HEK293 (cell line): ENCODE measurements at regions not wholly inside any gene's neighbourhood (a gene's known extent, or its start where the extent isn't known, plus 50 kb on each side); places are given as distances from the start of the nearest gene placed in this dataset.

Experiments
- CTCF ChIA-PET: fragments of 350-600 bp; formaldehyde crosslinking; extraction: SDS; loops from one replicate; lab custom pipeline; 2021; ENCODE audit warnings: antibody characterized with exemption; lab: Yijun Ruan, JAX
- POLR2A ChIA-PET: fragments of 300-600 bp; formaldehyde crosslinking; extraction: SDS; loops from one replicate; lab custom pipeline; 2020; ENCODE audit warnings: antibody characterized with exemption, inconsistent platforms; lab: Yijun Ruan, JAX
- H3K27ac ChIP-seq: fragments of 200-500 bp; sonication (Bioruptor generic); 2 replicates; pipeline ENCODE4 v1.5.1; 2014; ENCODE audit warnings: low read depth, low read length, control low read depth, inconsistent platforms; ENCODE audit errors: extremely low read depth
- H3K36me3 ChIP-seq, 2 experiments: fragments of 200-500 bp in 1 of 2; sonication (Bioruptor generic) in 1 of 2; 1 replicate in 1 of 2; 2 replicates in 1 of 2; pipeline ENCODE4 v1.5.1; 2014 to 2017; ENCODE audit warnings: inconsistent platforms in 2 of 2, low read length in 2 of 2; ENCODE audit not compliant: control insufficient read depth in 2 of 2, insufficient read depth in 1 of 2
- H3K4me1 ChIP-seq: fragments of 200-500 bp; sonication (Bioruptor generic); 2 replicates; pipeline ENCODE4 v1.5.1; 2014; ENCODE audit warnings: mild to moderate bottlenecking, low read length, inconsistent platforms; ENCODE audit not compliant: control insufficient read depth, insufficient read depth
- H3K4me3 ChIP-seq: 2 replicates; pipeline ENCODE4 v1.5.1; 2011; ENCODE audit warnings: low read depth, mild to moderate bottlenecking, control low read depth, low read length, moderate library complexity
- H3K9me3 ChIP-seq: fragments of 200-500 bp; sonication (Bioruptor generic); 2 replicates; pipeline ENCODE4 v1.5.1; 2014; ENCODE audit warnings: low read depth, low read length, inconsistent platforms; ENCODE audit not compliant: control insufficient read depth, insufficient read depth
- BCL11B ChIP-seq: fragments of 450-650 bp; formaldehyde crosslinking; IDR thresholded peaks from 2 replicates; pipeline ENCODE4 v1.5.1; 2016; ENCODE audit warnings: low read depth, missing biosample characterization, missing genetic modification characterization
- EGR2 ChIP-seq: fragments of 450-650 bp; formaldehyde crosslinking; IDR thresholded peaks from 2 replicates; pipeline ENCODE4 v1.5.1; 2016; ENCODE audit warnings: low read depth, missing biosample characterization, missing genetic modification characterization
- GFI1B ChIP-seq: fragments of 450-650 bp; formaldehyde crosslinking; IDR thresholded peaks from 2 replicates; pipeline ENCODE4 v1.5.1; 2016; ENCODE audit warnings: missing biosample characterization, missing genetic modification characterization
- KLF10 ChIP-seq: fragments of 450-650 bp; IDR thresholded peaks from 2 replicates; pipeline ENCODE4 v1.5.1; 2018; ENCODE audit warnings: missing biosample characterization, mild to moderate bottlenecking, missing genetic modification characterization
- MZF1 ChIP-seq: fragments of 450-650 bp; formaldehyde crosslinking; IDR thresholded peaks from 2 replicates; pipeline ENCODE4 v1.5.1; 2017; ENCODE audit warnings: missing biosample characterization, missing genetic modification characterization, borderline replicate concordance
- PRDM1 ChIP-seq: fragments of 450-650 bp; formaldehyde crosslinking; IDR thresholded peaks from 2 replicates; pipeline ENCODE4; 2016; ENCODE audit warnings: missing biosample characterization, missing genetic modification characterization
- SALL2 ChIP-seq: fragments of 450-650 bp; formaldehyde crosslinking; IDR thresholded peaks from 2 replicates; pipeline ENCODE4 v1.5.0; 2017; ENCODE audit warnings: missing biosample characterization, mild to moderate bottlenecking, missing genetic modification characterization, borderline replicate concordance
- SP7 ChIP-seq: fragments of 450-650 bp; formaldehyde crosslinking; IDR thresholded peaks from 2 replicates; pipeline ENCODE4 v1.5.1; 2016; ENCODE audit warnings: missing biosample characterization, missing genetic modification characterization
- ZBTB48 ChIP-seq: fragments of 450-650 bp; formaldehyde crosslinking; IDR thresholded peaks from 2 replicates; pipeline ENCODE4 v1.5.1; 2016; ENCODE audit warnings: missing biosample characterization, missing genetic modification characterization
- ZFP41 ChIP-seq: fragments of 450-650 bp; formaldehyde crosslinking; IDR thresholded peaks from 2 replicates; pipeline ENCODE4 v1.5.1; 2016; ENCODE audit warnings: missing biosample characterization, missing genetic modification characterization, borderline replicate concordance
- ZNF121 ChIP-seq: fragments of 450-650 bp; formaldehyde crosslinking; IDR thresholded peaks from 2 replicates; pipeline ENCODE4 v1.5.1; 2016; ENCODE audit warnings: missing biosample characterization, missing genetic modification characterization
- ZNF133 ChIP-seq: fragments of 450-650 bp; formaldehyde crosslinking; IDR thresholded peaks from 2 replicates; pipeline ENCODE4 v1.5.1; 2016; ENCODE audit warnings: missing biosample characterization, missing genetic modification characterization
- ZNF155 ChIP-seq: fragments of 450-650 bp; formaldehyde crosslinking; IDR thresholded peaks from 2 replicates; pipeline ENCODE4 v1.5.1; 2016; ENCODE audit warnings: missing biosample characterization, missing genetic modification characterization
- ZNF24 ChIP-seq: fragments of 450-650 bp; formaldehyde crosslinking; IDR thresholded peaks from 2 replicates; pipeline ENCODE4 v1.5.1; 2016; ENCODE audit warnings: missing biosample characterization, missing genetic modification characterization
- ZNF248 ChIP-seq: fragments of 450-650 bp; formaldehyde crosslinking; IDR thresholded peaks from 2 replicates; pipeline ENCODE4 v1.5.1; 2017; ENCODE audit warnings: missing biosample characterization, missing genetic modification characterization
- ZNF292 ChIP-seq: fragments of 450-650 bp; formaldehyde crosslinking; IDR thresholded peaks from 2 replicates; pipeline ENCODE4 v1.5.1; 2016; ENCODE audit warnings: low read depth, missing biosample characterization, missing genetic modification characterization, borderline replicate concordance
- ZNF324 ChIP-seq: fragments of 450-650 bp; formaldehyde crosslinking; IDR thresholded peaks from 2 replicates; pipeline ENCODE4 v1.5.1; 2016; ENCODE audit warnings: missing biosample characterization, missing genetic modification characterization
- ZNF354C ChIP-seq: fragments of 450-650 bp; formaldehyde crosslinking; IDR thresholded peaks from 2 replicates; pipeline ENCODE4 v1.5.1; 2016; ENCODE audit warnings: missing biosample characterization, missing genetic modification characterization, low read depth, borderline replicate concordance
- ZNF366 ChIP-seq: fragments of 450-650 bp; formaldehyde crosslinking; conservative IDR thresholded peaks from 2 replicates; pipeline ENCODE4 v1.5.1; 2016; ENCODE audit warnings: missing biosample characterization, missing genetic modification characterization
- ZNF394 ChIP-seq: fragments of 450-650 bp; formaldehyde crosslinking; IDR thresholded peaks from 2 replicates; pipeline ENCODE4 v1.5.1; 2016; ENCODE audit warnings: missing biosample characterization, missing genetic modification characterization, mild to moderate bottlenecking, moderate library complexity, borderline replicate concordance
- ZNF510 ChIP-seq: fragments of 450-650 bp; formaldehyde crosslinking; IDR thresholded peaks from 2 replicates; pipeline ENCODE4 v1.5.1; 2018; ENCODE audit warnings: mild to moderate bottlenecking, missing genetic modification characterization, missing biosample characterization; ENCODE audit not compliant: insufficient replicate concordance
- ZNF514 ChIP-seq: fragments of 450-650 bp; formaldehyde crosslinking; IDR thresholded peaks from 2 replicates; pipeline ENCODE4 v1.5.1; 2016; ENCODE audit warnings: missing biosample characterization, missing genetic modification characterization
- ZNF549 ChIP-seq: fragments of 450-650 bp; IDR thresholded peaks from 2 replicates; pipeline ENCODE4 v1.5.1; 2018; ENCODE audit warnings: missing biosample characterization, missing genetic modification characterization, mild to moderate bottlenecking, inconsistent platforms, moderate library complexity
- ZNF558 ChIP-seq: fragments of 450-650 bp; formaldehyde crosslinking; IDR thresholded peaks from 2 replicates; pipeline ENCODE4 v1.5.1; 2016; ENCODE audit warnings: missing biosample characterization, missing genetic modification characterization
- ZNF830 ChIP-seq: fragments of 450-650 bp; IDR thresholded peaks from 2 replicates; pipeline ENCODE4 v1.5.0; 2018; ENCODE audit warnings: missing biosample characterization, missing genetic modification characterization, low read depth, mild to moderate bottlenecking, moderate library complexity
- ZSCAN16 ChIP-seq: fragments of 450-650 bp; formaldehyde crosslinking; IDR thresholded peaks from 2 replicates; pipeline ENCODE4 v1.5.1; 2016; ENCODE audit warnings: missing biosample characterization, missing genetic modification characterization
- TF ChIP-seq, protein P1 (sequence below): fragments of 450-650 bp; formaldehyde crosslinking; IDR thresholded peaks from 2 replicates; pipeline ENCODE4 v1.5.1; 2017; ENCODE audit warnings: missing biosample characterization, mild to moderate bottlenecking, missing genetic modification characterization, moderate library complexity
- TF ChIP-seq, protein P2 (sequence below): fragments of 450-650 bp; formaldehyde crosslinking; IDR thresholded peaks from 2 replicates; pipeline ENCODE4 v1.5.1; 2016; ENCODE audit warnings: missing biosample characterization, missing genetic modification characterization, low read depth
- TF ChIP-seq, protein P3 (sequence below): fragments of 450-650 bp; formaldehyde crosslinking; IDR thresholded peaks from 2 replicates; pipeline ENCODE4 v1.5.1; 2016; ENCODE audit warnings: missing biosample characterization, missing genetic modification characterization
- TF ChIP-seq, protein P4 (sequence below): fragments of 450-650 bp; formaldehyde crosslinking; IDR thresholded peaks from 2 replicates; pipeline ENCODE4 v1.5.1; 2017; ENCODE audit warnings: missing biosample characterization, missing genetic modification characterization

DNA sequence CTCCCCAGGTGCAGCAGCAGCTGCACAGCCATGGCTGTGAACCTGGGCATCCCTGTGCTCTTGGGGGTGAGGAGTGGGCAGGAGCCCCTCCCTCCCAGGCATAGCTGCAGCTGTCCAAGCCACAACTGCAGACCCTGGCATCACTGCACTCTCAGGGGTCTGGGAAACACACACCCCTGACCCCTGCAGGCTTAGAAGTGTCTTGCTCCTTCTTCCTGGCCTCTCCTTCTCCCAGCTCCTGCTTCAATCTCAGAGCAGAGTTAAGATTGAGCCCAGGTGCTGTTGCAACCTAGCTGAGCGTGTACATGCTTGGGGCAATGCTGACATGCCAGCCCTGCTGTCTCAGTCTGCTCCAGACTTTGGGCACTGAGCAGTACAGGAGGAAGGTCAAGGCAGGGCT is 833.6 kb downstream of the FLRT2 start (continued):
- no peak for TF ChIP-seq ZNF510 (tag by site-specific recombination)
- TF ChIP-seq, protein P1, sequence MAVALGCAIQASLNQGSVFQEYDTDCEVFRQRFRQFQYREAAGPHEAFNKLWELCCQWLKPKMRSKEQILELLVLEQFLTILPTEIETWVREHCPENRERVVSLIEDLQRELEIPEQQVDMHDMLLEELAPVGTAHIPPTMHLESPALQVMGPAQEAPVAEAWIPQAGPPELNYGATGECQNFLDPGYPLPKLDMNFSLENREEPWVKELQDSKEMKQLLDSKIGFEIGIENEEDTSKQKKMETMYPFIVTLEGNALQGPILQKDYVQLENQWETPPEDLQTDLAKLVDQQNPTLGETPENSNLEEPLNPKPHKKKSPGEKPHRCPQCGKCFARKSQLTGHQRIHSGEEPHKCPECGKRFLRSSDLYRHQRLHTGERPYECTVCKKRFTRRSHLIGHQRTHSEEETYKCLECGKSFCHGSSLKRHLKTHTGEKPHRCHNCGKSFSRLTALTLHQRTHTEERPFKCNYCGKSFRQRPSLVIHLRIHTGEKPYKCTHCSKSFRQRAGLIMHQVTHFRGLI (tag by site-specific recombination), result no peak
- TF ChIP-seq ZNF514, result no peak
- no peak for TF ChIP-seq BCL11B (tag by site-specific recombination)
- TF ChIP-seq, protein P2, sequence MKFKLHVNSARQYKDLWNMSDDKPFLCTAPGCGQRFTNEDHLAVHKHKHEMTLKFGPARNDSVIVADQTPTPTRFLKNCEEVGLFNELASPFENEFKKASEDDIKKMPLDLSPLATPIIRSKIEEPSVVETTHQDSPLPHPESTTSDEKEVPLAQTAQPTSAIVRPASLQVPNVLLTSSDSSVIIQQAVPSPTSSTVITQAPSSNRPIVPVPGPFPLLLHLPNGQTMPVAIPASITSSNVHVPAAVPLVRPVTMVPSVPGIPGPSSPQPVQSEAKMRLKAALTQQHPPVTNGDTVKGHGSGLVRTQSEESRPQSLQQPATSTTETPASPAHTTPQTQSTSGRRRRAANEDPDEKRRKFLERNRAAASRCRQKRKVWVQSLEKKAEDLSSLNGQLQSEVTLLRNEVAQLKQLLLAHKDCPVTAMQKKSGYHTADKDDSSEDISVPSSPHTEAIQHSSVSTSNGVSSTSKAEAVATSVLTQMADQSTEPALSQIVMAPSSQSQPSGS (tag by site-specific recombination), result no peak
- no peak for TF ChIP-seq ZNF558
- no peak for TF ChIP-seq ZNF366 (tag by site-specific recombination)
- TF ChIP-seq SP7, result no peak
- TF ChIP-seq MZF1 (tag by site-specific recombination), result no peak
- no peak for TF ChIP-seq ZNF248 (tag by site-specific recombination)
- TF ChIP-seq ZNF121 (tag by site-specific recombination), result no peak
- TF ChIP-seq, protein P3, sequence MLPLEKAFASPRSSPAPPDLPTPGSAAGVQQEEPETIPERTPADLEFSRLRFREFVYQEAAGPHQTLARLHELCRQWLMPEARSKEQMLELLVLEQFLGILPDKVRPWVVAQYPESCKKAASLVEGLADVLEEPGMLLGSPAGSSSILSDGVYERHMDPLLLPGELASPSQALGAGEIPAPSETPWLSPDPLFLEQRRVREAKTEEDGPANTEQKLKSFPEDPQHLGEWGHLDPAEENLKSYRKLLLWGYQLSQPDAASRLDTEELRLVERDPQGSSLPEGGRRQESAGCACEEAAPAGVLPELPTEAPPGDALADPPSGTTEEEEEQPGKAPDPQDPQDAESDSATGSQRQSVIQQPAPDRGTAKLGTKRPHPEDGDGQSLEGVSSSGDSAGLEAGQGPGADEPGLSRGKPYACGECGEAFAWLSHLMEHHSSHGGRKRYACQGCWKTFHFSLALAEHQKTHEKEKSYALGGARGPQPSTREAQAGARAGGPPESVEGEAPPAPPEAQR (tag by site-specific recombination), result no peak
- no peak for TF ChIP-seq ZNF354C
- no peak for TF ChIP-seq KLF10 (tag by site-specific recombination)

DNA sequence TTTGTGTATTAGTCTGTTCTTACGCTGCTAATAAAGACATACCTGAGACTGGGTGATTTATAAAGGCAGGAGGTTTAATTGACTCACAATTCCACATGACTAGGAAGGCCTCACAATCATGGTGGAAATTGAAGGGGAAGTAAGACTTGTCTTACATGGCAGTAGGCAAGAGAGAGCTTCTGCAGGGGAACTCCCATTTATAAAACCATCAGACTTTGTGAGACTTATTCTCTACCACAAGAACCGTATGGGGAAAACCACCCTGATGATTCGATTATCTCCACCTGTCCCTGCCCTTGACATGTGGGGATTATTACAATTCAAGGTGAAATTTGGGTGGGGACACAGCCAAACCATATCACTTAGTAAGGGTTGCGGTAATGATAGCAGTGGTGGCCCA is 833.1 kb downstream of the FLRT2 start:
- POLR2A ChIA-PET, result no interaction called here
- no peaks in the 10 kb centered on the region for H3K36me3 ChIP-seq
- CTCF ChIA-PET, result no interaction called here
- no peaks in the 10 kb centered on the region for H3K9me3 ChIP-seq
- no peaks in the 10 kb centered on the region for H3K4me1 ChIP-seq
- no peak overlapping the region for H3K4me3 ChIP-seq
- TF ChIP-seq EGR2 (tag by site-specific recombination) (no peak), ZNF292 (no peak), ZNF24 (tag by site-specific recombination) (no peak), ZFP41 (tag by site-specific recombination) (no peak), GFI1B (tag by site-specific recombination) (no peak), ZNF549 (no peak), ZNF133 (tag by site-specific recombination) (no peak), ZNF354C (no peak), PRDM1 (no peak), SALL2 (tag by site-specific recombination) (no peak), ZNF830 (tag by site-specific recombination) (no peak), ZBTB48 (no peak), ZNF248 (tag by site-specific recombination) (no peak), ZNF155 (tag by site-specific recombination) (no peak), ZNF324 (tag by site-specific recombination) (no peak), ZNF394 (tag by site-specific recombination) (no peak), ZSCAN16 (no peak)
- TF ChIP-seq, protein P4, sequence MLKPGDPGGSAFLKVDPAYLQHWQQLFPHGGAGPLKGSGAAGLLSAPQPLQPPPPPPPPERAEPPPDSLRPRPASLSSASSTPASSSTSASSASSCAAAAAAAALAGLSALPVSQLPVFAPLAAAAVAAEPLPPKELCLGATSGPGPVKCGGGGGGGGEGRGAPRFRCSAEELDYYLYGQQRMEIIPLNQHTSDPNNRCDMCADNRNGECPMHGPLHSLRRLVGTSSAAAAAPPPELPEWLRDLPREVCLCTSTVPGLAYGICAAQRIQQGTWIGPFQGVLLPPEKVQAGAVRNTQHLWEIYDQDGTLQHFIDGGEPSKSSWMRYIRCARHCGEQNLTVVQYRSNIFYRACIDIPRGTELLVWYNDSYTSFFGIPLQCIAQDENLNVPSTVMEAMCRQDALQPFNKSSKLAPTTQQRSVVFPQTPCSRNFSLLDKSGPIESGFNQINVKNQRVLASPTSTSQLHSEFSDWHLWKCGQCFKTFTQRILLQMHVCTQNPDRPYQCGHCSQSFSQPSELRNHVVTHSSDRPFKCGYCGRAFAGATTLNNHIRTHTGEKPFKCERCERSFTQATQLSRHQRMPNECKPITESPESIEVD (tag by site-specific recombination), result no peak
- H3K27ac ChIP-seq, result no peak overlapping the region
